Dedifferentiated amniotic fluid mesenchymal stem cell (primary cell): ENCODE measurements at regions not wholly inside any gene's neighbourhood (a gene's known extent, or its start where the extent isn't known, plus 50 kb on each side); places are given as distances from the start of the nearest gene placed in this dataset.
"Not testable (repeated sequence)": the region's sequence is repeated elsewhere in the genome, so short reads cannot be mapped to it uniquely, and the experiment has no call there.

Source experiments
- DNase-seq: peaks from one replicate; pipeline ENCODE4 v3.0.0-alpha.2; 2016; ENCODE audit errors: extremely low spot score

GRCh38 chr13:61500176-61500575 lies 84.5 kb upstream of the PCDH20 start:
- DNase-seq, result no peak

GRCh38 chr13:61495648-61496047 lies 80.0 kb upstream of the PCDH20 start:
- no peak for DNase-seq

DNA sequence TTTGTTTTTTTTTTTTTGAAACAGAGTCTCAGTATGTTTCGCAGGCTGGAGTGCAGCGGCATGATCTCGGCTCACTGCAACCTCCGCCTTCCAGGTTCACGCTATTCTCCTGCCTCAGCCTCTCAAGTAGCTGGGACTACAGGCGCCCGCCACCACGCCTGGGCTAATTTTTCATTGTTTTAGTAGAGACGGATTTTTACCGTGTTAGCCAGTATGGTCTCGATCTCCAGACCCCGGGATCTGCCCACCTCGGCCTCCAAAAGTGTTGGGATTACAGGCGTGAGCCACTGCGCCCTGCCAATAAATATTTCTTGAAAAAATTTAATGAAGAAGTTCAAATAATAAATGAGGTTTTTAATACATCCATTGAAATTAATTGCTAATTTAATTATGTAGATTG lies 77.9 kb upstream of the PCDH20 start:
- not testable (repeated sequence) for DNase-seq

DNA sequence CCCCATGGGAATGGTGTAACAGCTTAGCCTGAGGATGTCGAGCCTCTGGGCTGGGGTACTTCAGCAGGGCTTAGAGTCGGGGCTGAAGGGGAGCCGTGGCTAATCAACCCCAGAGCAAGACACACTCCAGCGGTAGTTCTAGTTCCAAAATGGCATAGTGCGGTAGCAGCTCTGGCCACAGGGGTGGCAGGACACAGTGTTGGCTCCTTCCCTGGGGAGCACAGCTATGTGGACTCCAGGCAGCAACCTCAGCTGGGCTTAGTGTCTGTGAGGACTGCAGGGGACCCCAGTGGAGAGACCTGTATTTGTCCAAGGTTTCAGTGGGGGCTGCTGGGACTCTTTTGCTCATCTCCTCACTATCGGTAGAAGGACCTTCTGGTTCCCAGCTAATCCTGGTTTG lies 70.8 kb upstream of the PCDH20 start:
- no peak for DNase-seq

GRCh38 chr13:61485128-61485765 lies 69.6 kb upstream of the PCDH20 start:
- no peak for DNase-seq

- no peak for DNase-seq
Measured at GRCh38 chr13:61477619-61478018, 62.0 kb upstream of the PCDH20 start.

DNA sequence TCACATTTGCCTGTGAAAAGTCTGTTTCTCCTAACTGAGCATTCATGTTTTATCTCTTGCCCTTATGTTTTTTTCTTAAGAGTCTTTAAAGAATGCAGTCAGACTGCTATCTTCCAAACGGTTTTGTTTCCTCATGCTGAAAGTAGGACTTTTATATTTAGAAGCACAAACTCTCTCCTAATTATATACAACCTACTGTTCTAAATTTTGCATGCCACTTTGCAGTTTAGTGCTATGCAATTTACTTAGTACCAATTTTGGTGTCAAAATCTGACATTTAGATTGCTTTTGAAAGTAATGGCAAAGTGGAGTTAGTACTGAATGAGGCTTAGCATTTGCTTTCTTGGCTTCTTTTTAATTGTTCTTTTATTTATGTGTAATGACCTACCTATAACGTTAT lies 55.1 kb upstream of the PCDH20 start:
- DNase-seq, result no peak

DNA sequence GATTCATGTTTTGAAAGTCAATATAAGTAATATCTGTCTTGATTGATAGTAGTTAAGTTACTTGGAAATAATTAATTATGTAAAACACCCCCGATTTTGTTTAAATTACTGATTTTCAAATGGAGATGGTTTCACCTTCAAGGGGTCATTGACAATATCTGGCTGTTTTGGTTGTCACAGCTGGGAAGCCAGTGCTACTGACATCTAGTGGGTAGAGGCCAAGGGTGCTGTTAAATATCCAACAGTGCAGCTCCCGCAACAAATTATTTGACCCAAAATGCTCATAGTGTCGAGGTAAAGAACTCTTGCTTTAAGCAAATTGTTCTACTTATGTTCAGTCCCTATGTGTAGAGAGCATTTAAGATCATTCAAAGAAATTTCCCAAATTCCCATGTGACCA lies 50.6 kb upstream of the PCDH20 start:
- DNase-seq, result no peak
